Panc1 (cell line): ENCODE measurements at regions not wholly inside any gene's neighbourhood (a gene's known extent, or its start where the extent isn't known, plus 50 kb on each side); places are given as distances from the start of the nearest gene placed in this dataset.
A peak's percentile ranks its signal among the peaks of the same experiment; 100 is the strongest.

Experiments used
- ATAC-seq: fragments of 200-7000 bp; cut with Tn5 transposase; 2 replicates; pipeline ENCODE4 v1.9.1; 2020; ENCODE audit warnings: mild to moderate bottlenecking, moderate library complexity
- BruUV-seq: library from RNA; stranded (reverse); fragments of 400-500 nt; replicated peaks from 2 replicates; lab custom pipeline; 2021; lab: Mats Ljungman, UMichigan
- CTCF ChIA-PET: fragments of 300-600 bp; sonication (Branson Sonifier 250); formaldehyde crosslinking; loops from one replicate; lab custom pipeline; 2022; ENCODE audit warnings: antibody characterized with exemption; lab: Charles Lee
- POLR2A ChIA-PET: fragments of 300-600 bp; sonication (Branson Sonifier 250); formaldehyde crosslinking; loops from one replicate; lab custom pipeline; 2022; ENCODE audit warnings: antibody characterized with exemption; lab: Charles Lee
- DNase-seq: peaks from one replicate; pipeline ENCODE4 v3.0.0-alpha.2; 2010; ENCODE audit warnings: low read depth, low spot score
- H3K27ac ChIP-seq: 2 replicates; pipeline ENCODE4 v1.5.1; 2011; ENCODE audit warnings: mild to moderate bottlenecking, low read length, inconsistent platforms
- H3K27me3 ChIP-seq: fragments of 200-500 bp; sonication (Bioruptor generic); 2 replicates; pipeline ENCODE4 v1.6.0; 2014; ENCODE audit warnings: low read length, inconsistent platforms; ENCODE audit not compliant: control insufficient read depth, insufficient read depth
- H3K36me3 ChIP-seq: fragments of 200-500 bp; sonication (Bioruptor generic); 2 replicates; pipeline ENCODE4 v1.5.1; 2014; ENCODE audit warnings: inconsistent platforms, mild to moderate bottlenecking, low read length, moderate library complexity; ENCODE audit not compliant: control insufficient read depth, insufficient read depth
- H3K4me1 ChIP-seq: 2 replicates; pipeline ENCODE4 v1.5.1; 2011; ENCODE audit warnings: inconsistent platforms, mild to moderate bottlenecking, low read length, moderate library complexity; ENCODE audit not compliant: control insufficient read depth, insufficient read depth
- H3K4me3 ChIP-seq, 2 experiments: 2 replicates each; pipeline ENCODE4 v1.5.1; 2011 to 2012; ENCODE audit warnings: low read depth in 2 of 2, low read length in 2 of 2, mild to moderate bottlenecking in 2 of 2, inconsistent platforms in 1 of 2, moderate library complexity in 1 of 2
- H3K9me3 ChIP-seq: fragments of 200-500 bp; sonication (Bioruptor generic); 2 replicates; pipeline ENCODE4 v1.5.1; 2014; ENCODE audit warnings: low read depth, mild to moderate bottlenecking, inconsistent platforms, low read length, moderate library complexity; ENCODE audit not compliant: control insufficient read depth, insufficient read depth
- POLR2AphosphoS5 ChIP-seq: IDR thresholded peaks from 2 replicates; pipeline ENCODE4 v1.6.1; 2012; ENCODE audit warnings: mild to moderate bottlenecking, low read depth, low read length, moderate library complexity
- REST ChIP-seq, 2 experiments: IDR thresholded peaks; 2 replicates each; pipeline ENCODE4 v1.6.1; 2011 to 2012; ENCODE audit warnings: low read depth in 2 of 2, control low read depth in 1 of 2, low read length in 1 of 2, mild to moderate bottlenecking in 1 of 2, moderate library complexity in 1 of 2; ENCODE audit not compliant: insufficient read depth in 1 of 2
- SIN3A ChIP-seq: IDR thresholded peaks from 2 replicates; pipeline ENCODE4 v1.6.1; 2012; ENCODE audit warnings: low read depth, mild to moderate bottlenecking, low read length, moderate library complexity, borderline replicate concordance; ENCODE audit not compliant: insufficient read depth
- TCF7L2 ChIP-seq: IDR thresholded peaks from 2 replicates; pipeline ENCODE4 v1.6.1; 2011; ENCODE audit warnings: mild to moderate bottlenecking, low read depth, low read length, inconsistent platforms
- in situ Hi-C: cut with HindIII; loops from 2 replicates; pipeline ENCODE4 v1.10.0; 2016; ENCODE audit warnings: low sequenced_read_pairs, low pct_unique_long_range_greater_than_20kb
- intact Hi-C: fragments of 100-400 bp; cut with micrococcal nuclease; formaldehyde crosslinking; loops from one replicate; pipeline ENCODE4 v1.10.0; 2022; ENCODE audit not compliant: unreplicated experiment
- TF ChIP-seq, protein P1 (sequence below): fragments of 450-650 bp; IDR thresholded peaks from 2 replicates; pipeline ENCODE4 v1.5.1; 2017; ENCODE audit warnings: mild to moderate bottlenecking

DNA sequence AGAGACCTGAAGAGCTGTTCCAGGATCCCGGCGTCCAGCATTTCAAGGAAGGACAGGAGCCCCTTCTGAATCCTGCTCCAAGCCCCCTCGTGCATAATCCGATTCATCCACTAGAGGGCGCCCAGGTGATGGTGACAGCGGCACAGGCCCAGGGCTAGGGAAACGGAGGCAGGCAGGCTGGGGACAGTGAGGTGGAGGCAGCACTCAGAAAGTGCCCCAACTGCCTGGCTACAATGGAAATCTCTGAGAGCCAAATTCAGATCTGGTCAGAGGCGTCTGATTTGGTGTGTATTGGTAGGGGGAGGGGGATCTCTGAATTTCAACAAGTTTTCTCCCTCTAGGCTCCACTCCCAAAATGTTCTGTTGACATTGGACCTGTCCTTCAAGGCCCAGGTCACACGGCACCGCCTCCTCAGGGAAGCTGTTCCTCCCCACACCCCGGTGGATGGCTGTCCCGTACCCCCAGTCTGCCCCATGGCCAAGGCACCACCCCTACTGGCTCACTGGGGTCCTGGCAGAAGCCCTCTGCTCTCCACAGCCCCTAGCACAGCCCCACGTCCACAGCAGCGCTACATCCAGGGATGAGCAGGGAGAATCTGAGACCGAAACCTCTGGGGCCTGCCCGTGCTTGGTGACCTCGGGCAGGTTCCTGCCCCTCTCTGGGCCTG, 142.9 kb downstream of the CRYBB2 start:
- ATAC-seq, result peak; percentile 79
- peak overlapping the region; percentile 17; the same call in 1 of the 2 replicates for H3K27ac ChIP-seq
- CTCF ChIA-PET, result no interaction called here
- no peaks in the 10 kb centered on the region for H3K9me3 ChIP-seq
- TF ChIP-seq SIN3A (no peak), REST (IDR thresholded peaks at IDR 0.05; ENCODE audit: insufficient read depth in 1 of 2, low read depth in 2 of 2, low read length in 1 of 2) (no peak), POLR2AphosphoS5 (no peak)
- TF ChIP-seq, protein P1, sequence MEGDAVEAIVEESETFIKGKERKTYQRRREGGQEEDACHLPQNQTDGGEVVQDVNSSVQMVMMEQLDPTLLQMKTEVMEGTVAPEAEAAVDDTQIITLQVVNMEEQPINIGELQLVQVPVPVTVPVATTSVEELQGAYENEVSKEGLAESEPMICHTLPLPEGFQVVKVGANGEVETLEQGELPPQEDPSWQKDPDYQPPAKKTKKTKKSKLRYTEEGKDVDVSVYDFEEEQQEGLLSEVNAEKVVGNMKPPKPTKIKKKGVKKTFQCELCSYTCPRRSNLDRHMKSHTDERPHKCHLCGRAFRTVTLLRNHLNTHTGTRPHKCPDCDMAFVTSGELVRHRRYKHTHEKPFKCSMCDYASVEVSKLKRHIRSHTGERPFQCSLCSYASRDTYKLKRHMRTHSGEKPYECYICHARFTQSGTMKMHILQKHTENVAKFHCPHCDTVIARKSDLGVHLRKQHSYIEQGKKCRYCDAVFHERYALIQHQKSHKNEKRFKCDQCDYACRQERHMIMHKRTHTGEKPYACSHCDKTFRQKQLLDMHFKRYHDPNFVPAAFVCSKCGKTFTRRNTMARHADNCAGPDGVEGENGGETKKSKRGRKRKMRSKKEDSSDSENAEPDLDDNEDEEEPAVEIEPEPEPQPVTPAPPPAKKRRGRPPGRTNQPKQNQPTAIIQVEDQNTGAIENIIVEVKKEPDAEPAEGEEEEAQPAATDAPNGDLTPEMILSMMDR, result peak; percentile 89
- H3K4me1 ChIP-seq, result peaks cover 21% of the 10 kb centered on the region
- DNase-seq, result peak; percentile 20
- H3K36me3 ChIP-seq, result no peaks in the 10 kb centered on the region
- no peak overlapping the region for H3K4me3 ChIP-seq
- no TSS peak for BruUV-seq
- POLR2A ChIA-PET, result no interaction called here
- intact Hi-C loops, result no loop called here
- in situ Hi-C loops, result no loop called here
- H3K27me3 ChIP-seq, result no peaks in the 10 kb centered on the region

GRCh38 chr22:25362883-25363240, 143.4 kb downstream of the CRYBB2 start:
- CTCF ChIA-PET, result no interaction called here
- H3K27ac ChIP-seq, result peak overlapping the region; percentile 17; the same call in 1 of the 2 replicates
- in situ Hi-C loops (no loop called here), intact Hi-C loops (no loop called here)
- ATAC-seq, result 0 out of 2 replicates have a peak, but pooled peaks have one; percentile 11
- H3K4me1 ChIP-seq, result peaks cover 21% of the 10 kb centered on the region
- TF ChIP-seq TCF7L2, result no peak
- TF ChIP-seq POLR2AphosphoS5, result no peak
- no peak for TF ChIP-seq SIN3A
- TF ChIP-seq, protein P1, result no peak
- TF ChIP-seq REST (IDR thresholded peaks at IDR 0.05; ENCODE audit: insufficient read depth in 1 of 2, low read depth in 2 of 2, low read length in 1 of 2), result no peak
- H3K9me3 ChIP-seq, result no peaks in the 10 kb centered on the region
- DNase-seq, result no peak
- no peaks in the 10 kb centered on the region for H3K27me3 ChIP-seq
- H3K36me3 ChIP-seq, result no peaks in the 10 kb centered on the region
- POLR2A ChIA-PET, result no interaction called here
- H3K4me3 ChIP-seq, result no peak overlapping the region
- no TSS peak for BruUV-seq
